H9 (cell line): ENCODE measurements at regions not wholly inside any gene's neighbourhood (a gene's known extent, or its start where the extent isn't known, plus 50 kb on each side); places are given as distances from the start of the nearest gene placed in this dataset.
A peak's percentile ranks its signal among the peaks of the same experiment; 100 is the strongest.

Source experiments
- DNase-seq: peaks from one replicate; pipeline ENCODE4 v3.0.0-alpha.2; 2017
- H2AFZ ChIP-seq: one replicate; pipeline ENCODE4 v1.6.1; 2013; ENCODE audit warnings: mild to moderate bottlenecking, low read length, control low read depth, moderate library complexity
- H2AK5ac ChIP-seq: 2 replicates; pipeline ENCODE4 v1.6.1; 2013; ENCODE audit warnings: low read length, control low read depth, mixed read lengths; ENCODE audit not compliant: insufficient read length
- H2BK120ac ChIP-seq: one replicate; pipeline ENCODE4 v1.6.1; 2013; ENCODE audit warnings: low read depth, mild to moderate bottlenecking, low read length, control low read depth, inconsistent platforms; ENCODE audit not compliant: poor library complexity, severe bottlenecking
- H2BK12ac ChIP-seq: 2 replicates; pipeline ENCODE4 v1.6.1; 2013; ENCODE audit warnings: low read length, control low read depth, mixed read lengths, low read depth; ENCODE audit not compliant: insufficient read length
- H2BK15ac ChIP-seq: 2 replicates; pipeline ENCODE4 v1.6.1; 2013; ENCODE audit warnings: low read depth, low read length, control low read depth
- H2BK20ac ChIP-seq: one replicate; pipeline ENCODE4 v1.6.1; 2013; ENCODE audit warnings: low read depth, mild to moderate bottlenecking, low read length, control low read depth, inconsistent platforms; ENCODE audit not compliant: poor library complexity, severe bottlenecking
- H2BK5ac ChIP-seq: 2 replicates; pipeline ENCODE4 v1.6.1; 2013; ENCODE audit warnings: low read length, control low read depth, mixed read lengths; ENCODE audit not compliant: insufficient read length
- H3K14ac ChIP-seq: 2 replicates; pipeline ENCODE4 v1.6.1; 2013; ENCODE audit warnings: low read length, control low read depth; ENCODE audit not compliant: insufficient read depth
- H3K18ac ChIP-seq: 2 replicates; pipeline ENCODE4 v1.6.1; 2013; ENCODE audit warnings: low read depth, mild to moderate bottlenecking, mixed read lengths, low read length, control low read depth; ENCODE audit not compliant: insufficient read length
- H3K23ac ChIP-seq: 2 replicates; pipeline ENCODE4 v1.6.1; 2013; ENCODE audit warnings: low read length, control low read depth, mixed read lengths, low read depth; ENCODE audit not compliant: insufficient read length
- H3K23me2 ChIP-seq: 2 replicates; pipeline ENCODE4 v1.6.1; 2013; ENCODE audit warnings: low read depth, mild to moderate bottlenecking, mixed read lengths, low read length, control low read depth; ENCODE audit not compliant: insufficient read length, poor library complexity, severe bottlenecking
- H3K27ac ChIP-seq: 2 replicates; pipeline ENCODE4 v1.5.1; 2013; ENCODE audit warnings: low read length, control low read depth, mixed read lengths, low read depth; ENCODE audit not compliant: insufficient read length
- H3K27me3 ChIP-seq: 2 replicates; pipeline ENCODE4 v1.6.1; 2013; ENCODE audit warnings: low read length, control low read depth, inconsistent platforms; ENCODE audit not compliant: insufficient read depth
- H3K4ac ChIP-seq: 2 replicates; pipeline ENCODE4 v1.6.1; 2013; ENCODE audit warnings: low read depth, mild to moderate bottlenecking, control low read depth, inconsistent platforms, low read length, moderate library complexity
- H3K4me1 ChIP-seq: 2 replicates; pipeline ENCODE4 v1.6.1; 2013; ENCODE audit warnings: low read length, control low read depth, inconsistent platforms; ENCODE audit not compliant: insufficient read depth
- H3K4me2 ChIP-seq: 2 replicates; pipeline ENCODE4 v1.6.1; 2013; ENCODE audit warnings: low read length, control low read depth, mixed read lengths; ENCODE audit not compliant: insufficient read length, insufficient read depth
- H3K56ac ChIP-seq: 2 replicates; pipeline ENCODE4 v1.6.1; 2013; ENCODE audit warnings: low read depth, mild to moderate bottlenecking, mixed read lengths, low read length, control low read depth; ENCODE audit not compliant: insufficient read length
- H3K79me1 ChIP-seq: 2 replicates; pipeline ENCODE4 v1.6.1; 2013; ENCODE audit warnings: low read depth, mild to moderate bottlenecking, moderate library complexity, low read length, control low read depth, inconsistent platforms; ENCODE audit not compliant: insufficient read depth, poor library complexity, severe bottlenecking
- H3K79me2 ChIP-seq: 2 replicates; pipeline ENCODE4 v1.6.1; 2013; ENCODE audit warnings: low read length, control low read depth, inconsistent platforms; ENCODE audit not compliant: insufficient read depth
- H3K9ac ChIP-seq: 2 replicates; pipeline ENCODE4 v1.6.1; 2013; ENCODE audit warnings: low read length, control low read depth, mixed read lengths; ENCODE audit not compliant: insufficient read length; ENCODE audit errors: extremely low read depth
- H3K9me3 ChIP-seq: one replicate; pipeline ENCODE4 v1.6.1; 2013; ENCODE audit warnings: low read depth, low read length, inconsistent platforms; ENCODE audit not compliant: control insufficient read depth
- H3T11ph ChIP-seq: one replicate; pipeline ENCODE4 v1.6.1; 2013; ENCODE audit warnings: mild to moderate bottlenecking, low read length, control low read depth, inconsistent platforms
- H4K20me1 ChIP-seq: one replicate; pipeline ENCODE4 v1.6.1; 2013; ENCODE audit not compliant: control insufficient read depth, insufficient read length, insufficient read depth
- H4K5ac ChIP-seq: 2 replicates; pipeline ENCODE4 v1.6.1; 2013; ENCODE audit warnings: low read depth, mild to moderate bottlenecking, mixed read lengths, low read length, control low read depth; ENCODE audit not compliant: insufficient read length
- H4K8ac ChIP-seq: replicated peaks from 2 replicates; pipeline ENCODE4 v1.6.1; 2013; ENCODE audit warnings: low read length, control low read depth, mixed read lengths, low read depth; ENCODE audit not compliant: insufficient read length
- H4K91ac ChIP-seq: 2 replicates; pipeline ENCODE4 v1.6.1; 2013; ENCODE audit warnings: low read depth, mild to moderate bottlenecking, moderate library complexity, mixed read lengths, low read length, control low read depth; ENCODE audit not compliant: insufficient read length
- H3K27ac Mint-ChIP-seq, 3 experiments: 2 replicates in 2 of 3; 3 replicates in 1 of 3; pipeline ENCODE4 v1.8.0; 2020 to 2021; ENCODE audit warnings: mixed read lengths in 3 of 3, mild to moderate bottlenecking in 1 of 3, moderate library complexity in 1 of 3
- H3K27me3 Mint-ChIP-seq: 2 replicates; pipeline ENCODE4 v1.8.0; 2021; ENCODE audit warnings: low read depth, mild to moderate bottlenecking, moderate library complexity, mixed read lengths
- H3K36me3 Mint-ChIP-seq, 3 experiments: 2 replicates in 2 of 3; 3 replicates in 1 of 3; pipeline ENCODE4 v1.8.0; 2020 to 2021; ENCODE audit warnings: low read depth in 3 of 3, mixed read lengths in 3 of 3; ENCODE audit not compliant: insufficient read depth in 1 of 3
- H3K4me1 Mint-ChIP-seq, 2 experiments: 2 replicates each; pipeline ENCODE4 v1.8.0; 2020; ENCODE audit warnings: mixed read lengths in 2 of 2
- H3K4me3 Mint-ChIP-seq, 2 experiments: 2 replicates in 1 of 2; 3 replicates in 1 of 2; pipeline ENCODE4 v1.8.0; 2020 to 2021; ENCODE audit warnings: mild to moderate bottlenecking in 2 of 2, mixed read lengths in 2 of 2, moderate library complexity in 1 of 2
- H3K9me3 Mint-ChIP-seq, 2 experiments: 2 replicates in 1 of 2; 3 replicates in 1 of 2; pipeline ENCODE4 v1.8.0; 2020; ENCODE audit warnings: mild to moderate bottlenecking in 2 of 2, mixed read lengths in 2 of 2, moderate library complexity in 1 of 2
- CTCF ChIP-seq: fragments of 200-600 bp; sonication (generic); conservative IDR thresholded peaks from 3 replicates; pipeline ENCODE4 v1.8.0; 2021; ENCODE audit warnings: antibody characterized with exemption, mild to moderate bottlenecking
- whole genome bisulfite sequencing: extraction: QIAGEN DNeasy Blood & Tissue Kit; methylation state at CpG from one replicate; pipeline ENCODE4 v1.1.7; 2013; ENCODE audit warnings: missing lambda C conversion rate, low lambda C conversion rate, mixed read lengths; ENCODE audit not compliant: insufficient read length; ENCODE audit errors: extremely low coverage; 5-methylcytosine and 5-hydroxymethylcytosine counted together

DNA sequence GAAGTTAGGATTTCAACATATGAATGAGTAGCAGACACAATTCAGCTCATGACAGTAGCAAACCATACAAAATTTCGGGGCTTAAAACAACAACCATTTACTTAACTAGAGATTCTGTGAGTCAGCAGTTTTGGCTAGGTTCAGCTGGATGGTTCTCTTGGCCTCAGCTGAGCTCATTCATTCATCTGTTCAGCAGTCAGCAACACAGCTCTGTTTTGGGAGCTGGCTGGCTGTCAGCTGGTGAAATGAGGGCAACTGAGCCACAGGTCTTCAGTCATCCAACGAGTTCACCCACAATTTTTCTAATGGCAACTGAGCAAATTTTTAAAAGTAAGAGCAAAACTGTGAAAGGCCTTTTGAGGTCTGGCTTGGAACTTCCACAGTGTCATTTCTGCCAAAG lies 2005.1 kb upstream of the AGA start:
- no peaks in the 10 kb centered on the region; the same call in 1 of the 2 replicates for H3K79me2 ChIP-seq
- H3K27me3 ChIP-seq, result no peaks in the 10 kb centered on the region
- no peak overlapping the region for H3K56ac ChIP-seq
- no peak overlapping the region for H2AK5ac ChIP-seq
- no peak overlapping the region for H2BK120ac ChIP-seq
- H2BK15ac ChIP-seq, result no peak overlapping the region
- DNase-seq, result no peak
- Mint-ChIP-seq H3K36me3 (peaks cover 0 to 2% (median 0%) of the 10 kb centered on the region in 3 experiments; a peak in 3 of 7 replicates), H3K4me1 (peaks cover 4 to 6% of the 10 kb centered on the region in 2 experiments; a peak in 3 of 4 replicates), H3K9me3 (no peaks in the 10 kb centered on the region; a peak in 1 of 5 replicates), H3K27ac (peak overlapping the region in 2 of 3 experiments; percentile 62 to 77; a peak in 2 of 7 replicates), H3K4me3 (no peak overlapping the region), H3K27me3 (no peaks in the 10 kb centered on the region)
- H3T11ph ChIP-seq, result no peak overlapping the region
- no peaks in the 10 kb centered on the region for H3K9me3 ChIP-seq
- H3K4ac ChIP-seq, result no peak overlapping the region
- H3K23ac ChIP-seq, result no peak overlapping the region
- no peak overlapping the region for H3K9ac ChIP-seq
- H2BK20ac ChIP-seq, result no peak overlapping the region
- H3K18ac ChIP-seq, result no peak overlapping the region
- H4K8ac ChIP-seq, result no peak overlapping the region
- H3K79me1 ChIP-seq, result no peaks in the 10 kb centered on the region
- H3K23me2 ChIP-seq, result no peaks in the 10 kb centered on the region
- no peak overlapping the region for H3K4me2 ChIP-seq
- no peaks in the 10 kb centered on the region for H4K20me1 ChIP-seq
- no peak for TF ChIP-seq CTCF
- H2AFZ ChIP-seq, result no peak overlapping the region
- no peak overlapping the region for H3K14ac ChIP-seq
- H3K27ac ChIP-seq, result no peak overlapping the region
- WGBS, result no CpG with 5 or more reads among the region's 2 CpGs
- H2BK5ac ChIP-seq, result no peak overlapping the region
- H4K5ac ChIP-seq, result no peak overlapping the region
- H4K91ac ChIP-seq, result no peak overlapping the region
- no peak overlapping the region for H2BK12ac ChIP-seq
- 0 out of 2 replicates have a peak, but pooled peaks cover 1% of the 10 kb centered on the region for H3K4me1 ChIP-seq
